Suprapubic skin (tissue), 4 donors: ENCODE measurements at regions not wholly inside any gene's neighbourhood (a gene's known extent, or its start where the extent isn't known, plus 50 kb on each side); places are given as distances from the start of the nearest gene placed in this dataset.

Source experiments
- DNase-seq, 2 donors: peaks; one replicate each; pipeline ENCODE4 v3.0.0-alpha.2; 2019; ENCODE audit warnings: low spot score in 2 of 2
- H3K27ac ChIP-seq: fragments of 200-600 bp; sonication (generic); one replicate; pipeline ENCODE4 v1.5.1; 2019
- H3K27me3 ChIP-seq: fragments of 200-600 bp; sonication (generic); one replicate; pipeline ENCODE4 v1.5.1; 2019
- H3K36me3 ChIP-seq: fragments of 200-600 bp; sonication (generic); one replicate; pipeline ENCODE4 v1.5.1; 2019
- H3K4me1 ChIP-seq: fragments of 200-600 bp; sonication (generic); one replicate; pipeline ENCODE4 v1.5.1; 2019
- H3K4me3 ChIP-seq: fragments of 200-600 bp; sonication (generic); one replicate; pipeline ENCODE4 v1.5.1; 2019; ENCODE audit warnings: mild to moderate bottlenecking
- H3K9me3 ChIP-seq: fragments of 200-600 bp; sonication (generic); one replicate; pipeline ENCODE4 v1.5.1; 2019
- CTCF ChIP-seq, 2 donors: fragments of 200-600 bp in 1 of 2; fragments of 450-650 bp in 1 of 2; sonication (generic) in 1 of 2; IDR thresholded peaks; one replicate each; pipeline ENCODE4 v1.5.1; 2016 to 2019; ENCODE audit warnings: antibody characterized with exemption in 2 of 2, mild to moderate bottlenecking in 1 of 2, moderate library complexity in 1 of 2
- EP300 ChIP-seq: sonication (generic); formaldehyde crosslinking; IDR thresholded peaks from one replicate; pipeline ENCODE4 v1.6.1; 2017; ENCODE audit warnings: antibody characterized with exemption
- POLR2A ChIP-seq, 2 donors: fragments of 450-650 bp; IDR thresholded peaks; one replicate each; pipeline ENCODE4 v1.6.1; 2017; ENCODE audit warnings: antibody characterized with exemption in 2 of 2, mild to moderate bottlenecking in 2 of 2, moderate library complexity in 2 of 2
- POLR2AphosphoS5 ChIP-seq, 3 donors: sonication (generic); formaldehyde crosslinking; IDR thresholded peaks; one replicate each; pipeline ENCODE4 v1.6.1; 2017; ENCODE audit warnings: antibody characterized with exemption in 3 of 3
- WGBS: methylation state at CpG from one replicate; pipeline ENCODE4 v1.1.5; 2018; 5-methylcytosine and 5-hydroxymethylcytosine counted together

DNA sequence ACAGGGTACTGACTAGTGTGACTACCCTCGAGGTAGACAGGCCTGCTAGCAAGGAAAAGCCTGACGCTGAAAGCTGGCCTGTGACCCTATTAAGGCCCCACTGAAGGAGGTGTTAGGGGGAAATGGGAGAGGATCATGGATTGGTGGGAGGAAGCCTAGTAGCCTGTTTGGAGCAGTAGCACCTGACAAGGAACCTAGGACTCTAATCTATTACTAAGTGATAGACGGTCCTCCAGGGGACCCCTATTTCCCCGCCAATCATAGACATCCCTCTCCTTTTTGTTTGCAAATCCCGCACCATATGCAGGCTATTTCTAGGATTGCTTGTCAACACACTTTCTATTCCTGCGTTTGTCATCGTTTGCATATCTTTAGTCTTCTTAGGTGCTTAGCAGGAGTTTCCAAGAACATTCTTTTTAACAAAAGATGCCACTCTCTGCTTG lies 1338.8 kb upstream of the MIR17HG start:
- no peaks in the 10 kb centered on the region for H3K9me3 ChIP-seq

GRCh38 chr13:90014038-90014437 lies 1333.4 kb upstream of the MIR17HG start:
- TF ChIP-seq POLR2AphosphoS5 (IDR thresholded peaks at IDR 0.05): no peak
- TF ChIP-seq CTCF (IDR thresholded peaks at IDR 0.05): no peak
- TF ChIP-seq EP300: no peak
- no peak for TF ChIP-seq POLR2A (IDR thresholded peaks at IDR 0.05)
- no peak overlapping the region for H3K27ac ChIP-seq
- no peak overlapping the region for H3K4me3 ChIP-seq
- no peaks in the 10 kb centered on the region for H3K9me3 ChIP-seq
- WGBS: 78% methylated on average over 1 of the region's 1 CpG
- no peaks in the 10 kb centered on the region for H3K36me3 ChIP-seq
- no peaks in the 10 kb centered on the region for H3K4me1 ChIP-seq
- no peak for DNase-seq
- H3K27me3 ChIP-seq: no peaks in the 10 kb centered on the region

More for the DNA sequence above, 1338.8 kb upstream of the MIR17HG start:
- no peak overlapping the region for H3K27ac ChIP-seq
- no peak for DNase-seq
- H3K4me1 ChIP-seq: no peaks in the 10 kb centered on the region
- no peak overlapping the region for H3K4me3 ChIP-seq
- H3K27me3 ChIP-seq: no peaks in the 10 kb centered on the region
- no peaks in the 10 kb centered on the region for H3K36me3 ChIP-seq
- TF ChIP-seq EP300 (no peak), POLR2AphosphoS5 (IDR thresholded peaks at IDR 0.05) (no peak), POLR2A (IDR thresholded peaks at IDR 0.05) (no peak), CTCF (IDR thresholded peaks at IDR 0.05) (no peak)
- 73% methylated on average over 7 of the region's 7 CpGs for WGBS

DNA sequence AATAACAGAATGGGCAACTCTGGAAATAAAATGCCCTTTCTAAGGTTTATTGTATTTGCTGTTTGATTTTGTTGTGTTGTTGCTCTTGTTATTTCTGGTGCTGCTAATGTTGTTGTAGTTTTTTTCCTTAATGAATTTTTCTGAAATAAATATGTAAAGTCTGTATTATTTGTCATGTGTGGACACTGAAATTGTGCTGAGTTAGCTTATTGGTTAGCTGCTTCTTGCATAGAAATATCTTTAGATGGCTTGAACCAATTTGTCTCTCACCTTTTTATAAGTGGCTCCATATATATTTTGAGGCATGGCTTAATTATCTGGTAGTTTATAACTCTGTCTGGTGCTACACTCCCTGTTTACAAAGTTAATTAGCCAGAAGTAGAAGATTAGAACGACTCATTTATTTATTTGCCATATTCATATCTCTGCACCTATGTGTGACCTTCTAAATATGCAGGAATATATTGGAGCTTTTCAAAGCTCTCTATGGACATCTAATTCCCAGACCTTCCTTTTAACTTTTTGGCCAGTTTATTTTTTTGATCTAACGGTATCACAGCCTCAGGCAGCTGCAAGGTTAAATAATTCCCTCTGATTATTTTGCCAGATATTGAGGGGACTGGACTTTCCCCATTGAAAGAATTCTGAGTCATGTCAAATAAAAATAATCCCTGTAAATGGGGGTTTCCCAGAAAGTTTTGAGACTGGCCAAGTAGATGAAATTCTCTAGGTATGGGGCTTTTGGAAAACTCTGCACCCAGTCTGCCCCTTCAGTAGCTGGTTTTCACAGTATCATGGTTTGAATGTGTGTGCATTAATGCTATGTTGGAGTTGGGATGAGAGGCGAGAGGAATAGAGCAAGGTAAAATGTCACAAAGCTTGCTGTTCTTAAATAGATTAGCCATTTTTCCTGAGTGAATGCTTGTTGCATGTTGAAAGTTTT lies 1331.7 kb upstream of the MIR17HG start:
- Histone ChIP-seq H3K9me3 (no peaks in the 10 kb centered on the region), H3K4me1 (no peaks in the 10 kb centered on the region), H3K4me3 (no peak overlapping the region), H3K27ac (no peak overlapping the region), H3K36me3 (no peaks in the 10 kb centered on the region), H3K27me3 (no peaks in the 10 kb centered on the region)
- 60% methylated on average over 3 of the region's 3 CpGs for WGBS
- TF ChIP-seq POLR2A (IDR thresholded peaks at IDR 0.05): no peak
- no peak for TF ChIP-seq POLR2AphosphoS5 (IDR thresholded peaks at IDR 0.05)
- TF ChIP-seq EP300: no peak
- no peak for TF ChIP-seq CTCF (IDR thresholded peaks at IDR 0.05)
- DNase-seq: no peak

DNA sequence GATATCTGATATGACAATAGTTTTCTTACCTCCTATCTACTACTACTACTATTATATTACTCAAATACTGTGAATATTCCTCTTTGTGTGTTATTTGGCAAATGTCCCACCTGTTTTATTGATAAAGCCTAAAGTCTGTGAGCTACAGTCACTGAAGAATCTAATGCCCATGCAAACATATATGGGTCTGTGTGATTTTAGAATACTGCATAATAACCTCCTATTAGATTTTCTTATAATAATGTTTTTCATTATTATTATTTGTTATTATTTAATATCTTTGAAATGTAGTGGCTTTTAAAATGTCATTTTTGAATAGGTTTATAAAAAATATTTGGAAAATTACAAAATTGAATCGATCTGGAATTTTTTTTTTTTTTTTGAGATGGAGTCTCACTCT lies 1330.8 kb upstream of the MIR17HG start:
- DNase-seq: no peak
- Histone ChIP-seq H3K27ac (no peak overlapping the region), H3K36me3 (no peaks in the 10 kb centered on the region), H3K9me3 (no peaks in the 10 kb centered on the region), H3K27me3 (no peaks in the 10 kb centered on the region), H3K4me3 (no peak overlapping the region), H3K4me1 (no peaks in the 10 kb centered on the region)
- no peak for TF ChIP-seq CTCF (IDR thresholded peaks at IDR 0.05)
- TF ChIP-seq EP300: no peak
- no peak for TF ChIP-seq POLR2A (IDR thresholded peaks at IDR 0.05)
- no peak for TF ChIP-seq POLR2AphosphoS5 (IDR thresholded peaks at IDR 0.05)
- 95% methylated on average over 1 of the region's 1 CpG for WGBS

GRCh38 chr13:90020536-90021070 lies 1326.9 kb upstream of the MIR17HG start:
- Histone ChIP-seq H3K36me3 (no peaks in the 10 kb centered on the region), H3K9me3 (no peaks in the 10 kb centered on the region), H3K4me1 (no peaks in the 10 kb centered on the region), H3K27me3 (no peaks in the 10 kb centered on the region), H3K27ac (no peak overlapping the region), H3K4me3 (no peak overlapping the region)
- TF ChIP-seq POLR2AphosphoS5 (IDR thresholded peaks at IDR 0.05): no peak
- no peak for TF ChIP-seq CTCF (IDR thresholded peaks at IDR 0.05)
- TF ChIP-seq POLR2A (IDR thresholded peaks at IDR 0.05): no peak
- no peak for TF ChIP-seq EP300
- no peak for DNase-seq
- WGBS: 66% methylated on average over 3 of the region's 3 CpGs
